GM12865 (cell line): ENCODE measurements at regions not wholly inside any gene's neighbourhood (a gene's known extent, or its start where the extent isn't known, plus 50 kb on each side); places are given as distances from the start of the nearest gene placed in this dataset.
"Not testable (repeated sequence)": the region's sequence is repeated elsewhere in the genome, so short reads cannot be mapped to it uniquely, and the experiment has no call there.

ENCODE experiments used
- DNase-seq: peaks from one replicate; pipeline ENCODE4 v3.0.0; 2010; ENCODE audit warnings: low read depth
- H3K4me3 ChIP-seq: 2 replicates; pipeline ENCODE4 v1.5.1; 2011; ENCODE audit warnings: mild to moderate bottlenecking, low read depth, low read length, control low read depth
- CTCF ChIP-seq: IDR thresholded peaks from 2 replicates; pipeline ENCODE4 v1.5.1; 2011; ENCODE audit warnings: low read length, control low read depth, low read depth, inconsistent platforms; ENCODE audit not compliant: insufficient read depth; ENCODE audit errors: missing control alignments

GRCh38 chr14:66272221-66272620, 213.9 kb upstream of the CCDC196 start:
- no peak overlapping the region for H3K4me3 ChIP-seq
- TF ChIP-seq CTCF, result no peak
- DNase-seq, result no peak

- no peak overlapping the region for H3K4me3 ChIP-seq
- no peak for DNase-seq
- TF ChIP-seq CTCF, result no peak
Measured at GRCh38 chr14:66273261-66273832, 212.8 kb upstream of the CCDC196 start.

GRCh38 chr14:66278418-66278817, 207.8 kb upstream of the CCDC196 start:
- DNase-seq, H3K4me3 ChIP-seq: not testable (repeated sequence)

GRCh38 chr14:66281036-66281776, 205.0 kb upstream of the CCDC196 start:
- no peak overlapping the region for H3K4me3 ChIP-seq
- no peak for TF ChIP-seq CTCF
- DNase-seq, result no peak

- DNase-seq, result no peak
- no peak for TF ChIP-seq CTCF
Measured at GRCh38 chr14:66284346-66284745, 201.8 kb upstream of the CCDC196 start.

GRCh38 chr14:66288511-66288910, 197.7 kb upstream of the CCDC196 start:
- TF ChIP-seq CTCF, result no peak
- no peak for DNase-seq
- no peak overlapping the region for H3K4me3 ChIP-seq

More at GRCh38 chr14:66284346-66284745, 201.8 kb upstream of the CCDC196 start:
- no peak overlapping the region for H3K4me3 ChIP-seq

- no peak for TF ChIP-seq CTCF
- DNase-seq, result no peak
Measured at GRCh38 chr14:66291756-66292155, 194.4 kb upstream of the CCDC196 start.

More at GRCh38 chr14:66291756-66292155, 194.4 kb upstream of the CCDC196 start:
- no peak overlapping the region for H3K4me3 ChIP-seq
